WERI-Rb-1 (cell line): ENCODE measurements at regions not wholly inside any gene's neighbourhood (a gene's known extent, or its start where the extent isn't known, plus 50 kb on each side); places are given as distances from the start of the nearest gene placed in this dataset.

Experiments
- DNase-seq: peaks from one replicate; pipeline ENCODE4 v3.0.0-alpha.2; 2020
- H3K27ac ChIP-seq: fragments of 250-450 bp; sonication (Bioruptor Pico); 2 replicates; pipeline ENCODE4 v1.5.1; 2020; ENCODE audit warnings: mild to moderate bottlenecking, moderate library complexity
- H3K27me3 ChIP-seq: fragments of 250-450 bp; sonication (Bioruptor Pico); 2 replicates; pipeline ENCODE4 v1.5.1; 2021; ENCODE audit warnings: mild to moderate bottlenecking, low read depth, moderate library complexity; ENCODE audit not compliant: insufficient read depth, severe bottlenecking
- H3K36me3 ChIP-seq: fragments of 250-450 bp; sonication (Bioruptor Pico); 2 replicates; pipeline ENCODE4 v1.5.1; 2020; ENCODE audit warnings: mild to moderate bottlenecking, moderate library complexity
- H3K4me3 ChIP-seq: 2 replicates; pipeline ENCODE4 v1.5.1; 2011; ENCODE audit warnings: low read depth, mild to moderate bottlenecking, control low read depth, low read length
- H3K9me3 ChIP-seq: fragments of 250-450 bp; sonication (Bioruptor Pico); 2 replicates; pipeline ENCODE4 v1.5.1; 2021; ENCODE audit warnings: mild to moderate bottlenecking, moderate library complexity; ENCODE audit not compliant: severe bottlenecking
- CTCF ChIP-seq: IDR thresholded peaks from 2 replicates; pipeline ENCODE4 v1.5.1; 2011; ENCODE audit warnings: low read depth, mild to moderate bottlenecking, control low read depth, inconsistent platforms, low read length

DNA sequence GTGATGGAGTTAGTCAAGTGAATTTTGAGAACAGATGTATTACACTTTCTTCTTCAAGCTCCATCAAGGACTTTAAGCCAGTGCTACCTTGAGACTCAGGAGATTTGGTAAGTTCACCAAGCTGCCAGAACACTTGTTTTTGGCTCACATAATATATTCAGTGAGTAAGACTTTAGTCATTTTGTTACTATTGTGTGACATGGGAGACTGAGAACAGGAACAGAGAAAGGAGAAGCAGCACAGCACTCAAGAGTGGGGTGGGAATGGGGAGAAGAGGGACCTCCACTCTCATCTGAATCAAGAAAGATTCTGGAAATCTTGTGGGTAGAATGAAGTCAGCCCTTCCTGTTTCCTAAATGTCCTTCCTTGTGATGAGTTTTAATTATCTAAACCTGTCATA lies 87.3 kb upstream of the TET2 start:
- H3K27ac ChIP-seq: no peak overlapping the region
- H3K4me3 ChIP-seq: no peak overlapping the region
- H3K9me3 ChIP-seq: no peaks in the 10 kb centered on the region
- TF ChIP-seq CTCF: no peak
- H3K36me3 ChIP-seq: no peaks in the 10 kb centered on the region
- DNase-seq: no peak
- no peaks in the 10 kb centered on the region for H3K27me3 ChIP-seq

DNA sequence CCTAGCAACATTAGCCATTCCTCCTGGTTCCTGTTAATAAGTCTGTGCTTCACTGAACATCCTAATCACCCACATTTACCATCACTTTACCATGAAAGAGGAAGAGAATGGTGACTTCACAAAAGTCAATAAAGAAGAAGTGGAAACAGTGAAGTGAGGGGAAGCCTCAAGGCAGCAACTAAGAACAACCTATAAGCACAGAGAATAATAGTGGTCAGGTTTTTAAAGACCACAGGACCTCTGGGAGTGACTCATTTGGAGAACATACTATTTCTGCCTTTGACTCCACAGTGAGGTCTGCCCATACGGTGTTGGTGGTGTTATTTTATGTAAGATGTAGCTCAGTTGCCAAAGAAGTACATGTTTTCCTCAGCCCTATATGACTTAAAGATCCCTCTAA lies 86.0 kb upstream of the TET2 start:
- Histone ChIP-seq H3K9me3 (no peaks in the 10 kb centered on the region), H3K4me3 (no peak overlapping the region), H3K27ac (no peak overlapping the region), H3K36me3 (no peaks in the 10 kb centered on the region), H3K27me3 (no peaks in the 10 kb centered on the region)
- no peak for TF ChIP-seq CTCF
- no peak for DNase-seq

- Histone ChIP-seq H3K4me3 (no peak overlapping the region), H3K9me3 (no peaks in the 10 kb centered on the region), H3K27ac (no peak overlapping the region), H3K27me3 (no peaks in the 10 kb centered on the region), H3K36me3 (no peaks in the 10 kb centered on the region)
- no peak for TF ChIP-seq CTCF
- DNase-seq: no peak
Observed at GRCh38 chr4:105061136-105061696, 85.5 kb upstream of the TET2 start.

- no peaks in the 10 kb centered on the region for H3K27me3 ChIP-seq
- H3K9me3 ChIP-seq: no peaks in the 10 kb centered on the region
- H3K4me3 ChIP-seq: no peak overlapping the region
- TF ChIP-seq CTCF: no peak
- H3K36me3 ChIP-seq: no peaks in the 10 kb centered on the region
- no peak overlapping the region for H3K27ac ChIP-seq
- DNase-seq: no peak
Observed at GRCh38 chr4:105061731-105062130, 84.9 kb upstream of the TET2 start.

DNA sequence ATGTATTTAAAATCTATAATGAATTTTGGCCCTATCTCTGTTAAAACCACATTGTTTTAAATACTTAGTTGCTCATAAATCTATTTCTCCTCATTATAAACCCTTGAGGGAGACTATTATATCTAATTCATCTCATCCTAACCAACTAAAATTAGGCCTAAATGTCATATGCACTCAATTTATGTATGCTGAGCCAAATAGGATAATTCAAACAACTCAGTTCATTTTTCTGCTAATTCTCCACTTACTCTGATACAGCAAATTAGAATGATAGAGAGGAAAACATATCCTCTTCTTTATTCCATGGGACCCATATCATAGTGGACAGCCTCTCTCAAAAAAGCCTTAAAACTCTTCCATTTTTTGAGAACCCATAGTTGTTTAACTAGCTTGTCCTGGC lies 80.3 kb upstream of the TET2 start:
- H3K27me3 ChIP-seq: no peaks in the 10 kb centered on the region
- no peak overlapping the region for H3K27ac ChIP-seq
- H3K9me3 ChIP-seq: no peaks in the 10 kb centered on the region
- no peak for DNase-seq
- H3K36me3 ChIP-seq: no peaks in the 10 kb centered on the region
- no peak for TF ChIP-seq CTCF
- H3K4me3 ChIP-seq: no peak overlapping the region

GRCh38 chr4:105067431-105067830 lies 79.2 kb upstream of the TET2 start:
- no peaks in the 10 kb centered on the region for H3K36me3 ChIP-seq
- DNase-seq: no peak
- no peak overlapping the region for H3K4me3 ChIP-seq
- no peaks in the 10 kb centered on the region for H3K27me3 ChIP-seq
- H3K27ac ChIP-seq: no peak overlapping the region
- TF ChIP-seq CTCF: no peak
- no peaks in the 10 kb centered on the region for H3K9me3 ChIP-seq
